ENCODE measurements at regions not wholly inside any gene's neighbourhood (a gene's known extent, or its start where the extent isn't known, plus 50 kb on each side); places are given as distances from the start of the nearest gene placed in this dataset.

GRCh38 chr5:1730487-1730847 lies 69.2 kb downstream of the MRPL36 start:
- TF ChIP-seq EZH2phosphoT487 (IDR thresholded peaks at IDR 0.05; ENCODE audit: insufficient read depth, low read depth) (no peak), EZH2 (IDR thresholded peaks at IDR 0.05; ENCODE audit: insufficient read depth, poor library complexity, severe bottlenecking) (no peak)

All from GM23248 (cell line).